ENCODE measurements at regions not wholly inside any gene's neighbourhood (a gene's known extent, or its start where the extent isn't known, plus 50 kb on each side); places are given as distances from the start of the nearest gene placed in this dataset.

- no peaks in the 10 kb centered on the region for H3K27me3 Mint-ChIP-seq (ENCODE audit: insufficient read depth, unreplicated experiment)
- Histone ChIP-seq H3K36me3 (ENCODE audit: control insufficient read depth, insufficient read depth, low read length) (no peaks in the 10 kb centered on the region), H3K4me1 (no peaks in the 10 kb centered on the region), H3K27me3 (replicated peaks; ENCODE audit: control insufficient read depth, insufficient read depth, low read length) (no peaks in the 10 kb centered on the region), H3K9me3 (no peaks in the 10 kb centered on the region), H3K4me3 (ENCODE audit: low read depth, low read length) (no peak overlapping the region)
- POLR2A ChIA-PET, result no interaction called here
- no TSS peak for BruUV-seq (replicated peaks)
- TF ChIP-seq CTCF (IDR thresholded peaks at IDR 0.05; ENCODE audit: insufficient read depth in 1 of 2, low read depth in 1 of 2, low read length in 1 of 2, severe bottlenecking in 1 of 2, unreplicated experiment in 1 of 2), result no peak
- DNase-seq, result no peak
- intact Hi-C loops (cut with micrococcal nuclease; ENCODE audit: unreplicated experiment), result no loop called here
- H3K4me3 Mint-ChIP-seq (ENCODE audit: unreplicated experiment), result no peak overlapping the region
- no peak overlapping the region for H3K27ac Mint-ChIP-seq (ENCODE audit: unreplicated experiment)
- no peaks in the 10 kb centered on the region for H3K4me1 Mint-ChIP-seq (ENCODE audit: low read depth, unreplicated experiment)
- CTCF ChIA-PET, result no interaction called here
- H3K9me3 Mint-ChIP-seq (ENCODE audit: unreplicated experiment), result no peaks in the 10 kb centered on the region
- H3K36me3 Mint-ChIP-seq (ENCODE audit: insufficient read depth, unreplicated experiment), result peaks cover 12% of the 10 kb centered on the region
Measured at GRCh38 chr6:144718431-144718830, 433.3 kb downstream of the UTRN start.

- intact Hi-C loops (cut with micrococcal nuclease; ENCODE audit: unreplicated experiment), result no loop called here
- Histone ChIP-seq H3K36me3 (ENCODE audit: control insufficient read depth, insufficient read depth, low read length) (no peaks in the 10 kb centered on the region), H3K4me1 (no peaks in the 10 kb centered on the region), H3K27me3 (replicated peaks; ENCODE audit: control insufficient read depth, insufficient read depth, low read length) (no peaks in the 10 kb centered on the region), H3K4me3 (ENCODE audit: low read depth, low read length) (no peak overlapping the region), H3K9me3 (no peaks in the 10 kb centered on the region)
- no peak overlapping the region for H3K4me3 Mint-ChIP-seq (ENCODE audit: unreplicated experiment)
- H3K36me3 Mint-ChIP-seq (ENCODE audit: insufficient read depth, unreplicated experiment), result peaks cover 18% of the 10 kb centered on the region
- ChIA-PET POLR2A (no interaction called here), CTCF (no interaction called here)
- H3K27ac Mint-ChIP-seq (ENCODE audit: unreplicated experiment), result no peak overlapping the region
- no peaks in the 10 kb centered on the region for H3K27me3 Mint-ChIP-seq (ENCODE audit: insufficient read depth, unreplicated experiment)
- no peak for TF ChIP-seq CTCF (IDR thresholded peaks at IDR 0.05; ENCODE audit: insufficient read depth in 1 of 2, low read depth in 1 of 2, low read length in 1 of 2, severe bottlenecking in 1 of 2, unreplicated experiment in 1 of 2)
- no TSS peak for BruUV-seq (replicated peaks)
- H3K4me1 Mint-ChIP-seq (ENCODE audit: low read depth, unreplicated experiment), result peaks cover 6% of the 10 kb centered on the region
- no peaks in the 10 kb centered on the region for H3K9me3 Mint-ChIP-seq (ENCODE audit: unreplicated experiment)
- DNase-seq, result no peak
Measured at GRCh38 chr6:144721232-144721631, 436.1 kb downstream of the UTRN start.

- no peaks in the 10 kb centered on the region for H3K9me3 Mint-ChIP-seq (ENCODE audit: unreplicated experiment)
Measured at GRCh38 chr6:144722154-144722737, 437.1 kb downstream of the UTRN start.

More at GRCh38 chr6:144722154-144722737, 437.1 kb downstream of the UTRN start:
- ChIA-PET CTCF (no interaction called here), POLR2A (no interaction called here)
- intact Hi-C loops (cut with micrococcal nuclease; ENCODE audit: unreplicated experiment), result no loop called here
- Histone ChIP-seq H3K36me3 (ENCODE audit: control insufficient read depth, insufficient read depth, low read length) (no peaks in the 10 kb centered on the region), H3K4me3 (ENCODE audit: low read depth, low read length) (no peak overlapping the region), H3K27me3 (replicated peaks; ENCODE audit: control insufficient read depth, insufficient read depth, low read length) (no peaks in the 10 kb centered on the region), H3K4me1 (no peaks in the 10 kb centered on the region), H3K9me3 (no peaks in the 10 kb centered on the region)
- H3K27ac Mint-ChIP-seq (ENCODE audit: unreplicated experiment), result no peak overlapping the region
- DNase-seq, result no peak
- no peaks in the 10 kb centered on the region for H3K27me3 Mint-ChIP-seq (ENCODE audit: insufficient read depth, unreplicated experiment)
- no TSS peak for BruUV-seq (replicated peaks)
- peaks cover 28% of the 10 kb centered on the region for H3K36me3 Mint-ChIP-seq (ENCODE audit: insufficient read depth, unreplicated experiment)
- H3K4me1 Mint-ChIP-seq (ENCODE audit: low read depth, unreplicated experiment), result peaks cover 6% of the 10 kb centered on the region
- no peak overlapping the region for H3K4me3 Mint-ChIP-seq (ENCODE audit: unreplicated experiment)
- no peak for TF ChIP-seq CTCF (IDR thresholded peaks at IDR 0.05; ENCODE audit: insufficient read depth in 1 of 2, low read depth in 1 of 2, low read length in 1 of 2, severe bottlenecking in 1 of 2, unreplicated experiment in 1 of 2)
